ENCODE measurements at regions not wholly inside any gene's neighbourhood (a gene's known extent, or its start where the extent isn't known, plus 50 kb on each side); places are given as distances from the start of the nearest gene placed in this dataset.

DNA sequence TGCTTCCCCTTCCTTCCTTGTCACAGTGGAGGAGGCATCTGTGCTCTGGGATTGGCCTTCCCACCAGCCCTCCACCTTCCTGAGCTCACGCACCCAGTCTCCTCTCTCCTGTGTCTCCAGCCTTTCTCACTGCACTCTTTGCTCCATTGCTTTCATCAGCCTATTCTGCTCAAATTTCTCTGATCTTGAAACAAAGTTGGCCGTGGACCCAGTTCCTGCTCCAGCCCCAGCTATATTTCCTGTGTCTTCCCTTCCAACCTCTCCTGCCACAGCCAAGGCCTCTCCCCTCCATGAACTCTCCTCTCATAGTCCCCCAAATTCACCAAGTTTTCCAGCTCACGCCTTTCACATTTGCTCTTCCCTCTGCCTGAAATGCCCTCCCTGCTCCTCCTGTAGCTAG, 226.6 kb upstream of the AGAP1 start:
- TF ChIP-seq, protein P1, sequence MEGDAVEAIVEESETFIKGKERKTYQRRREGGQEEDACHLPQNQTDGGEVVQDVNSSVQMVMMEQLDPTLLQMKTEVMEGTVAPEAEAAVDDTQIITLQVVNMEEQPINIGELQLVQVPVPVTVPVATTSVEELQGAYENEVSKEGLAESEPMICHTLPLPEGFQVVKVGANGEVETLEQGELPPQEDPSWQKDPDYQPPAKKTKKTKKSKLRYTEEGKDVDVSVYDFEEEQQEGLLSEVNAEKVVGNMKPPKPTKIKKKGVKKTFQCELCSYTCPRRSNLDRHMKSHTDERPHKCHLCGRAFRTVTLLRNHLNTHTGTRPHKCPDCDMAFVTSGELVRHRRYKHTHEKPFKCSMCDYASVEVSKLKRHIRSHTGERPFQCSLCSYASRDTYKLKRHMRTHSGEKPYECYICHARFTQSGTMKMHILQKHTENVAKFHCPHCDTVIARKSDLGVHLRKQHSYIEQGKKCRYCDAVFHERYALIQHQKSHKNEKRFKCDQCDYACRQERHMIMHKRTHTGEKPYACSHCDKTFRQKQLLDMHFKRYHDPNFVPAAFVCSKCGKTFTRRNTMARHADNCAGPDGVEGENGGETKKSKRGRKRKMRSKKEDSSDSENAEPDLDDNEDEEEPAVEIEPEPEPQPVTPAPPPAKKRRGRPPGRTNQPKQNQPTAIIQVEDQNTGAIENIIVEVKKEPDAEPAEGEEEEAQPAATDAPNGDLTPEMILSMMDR (IDR thresholded peaks at IDR 0.05) = no peak
- TF ChIP-seq POLR2A (IDR thresholded peaks at IDR 0.05) (no peak), POLR2AphosphoS5 (IDR thresholded peaks at IDR 0.05) (no peak)

All from sigmoid colon (tissue), 4 donors.